HTR-8/SVneo (cell line): ENCODE measurements at regions not wholly inside any gene's neighbourhood (a gene's known extent, or its start where the extent isn't known, plus 50 kb on each side); places are given as distances from the start of the nearest gene placed in this dataset.

Source experiments
- DNase-seq: peaks from one replicate; pipeline ENCODE4 v3.0.0; 2011; ENCODE audit warnings: low spot score, mixed read lengths; ENCODE audit not compliant: insufficient read length
- FAIRE-seq: peaks from 2 replicates; lab custom pipeline; 2011; peaks lifted over from hg19 to GRCh38; lab: Jason Lieb, UNC

- no peak for FAIRE-seq
- DNase-seq, result no peak
These were observed 51.0 kb upstream of the OSBPL3 start for GRCh38 chr7:25031007-25031406.
